ENCODE measurements at regions not wholly inside any gene's neighbourhood (a gene's known extent, or its start where the extent isn't known, plus 50 kb on each side); places are given as distances from the start of the nearest gene placed in this dataset.

DNA sequence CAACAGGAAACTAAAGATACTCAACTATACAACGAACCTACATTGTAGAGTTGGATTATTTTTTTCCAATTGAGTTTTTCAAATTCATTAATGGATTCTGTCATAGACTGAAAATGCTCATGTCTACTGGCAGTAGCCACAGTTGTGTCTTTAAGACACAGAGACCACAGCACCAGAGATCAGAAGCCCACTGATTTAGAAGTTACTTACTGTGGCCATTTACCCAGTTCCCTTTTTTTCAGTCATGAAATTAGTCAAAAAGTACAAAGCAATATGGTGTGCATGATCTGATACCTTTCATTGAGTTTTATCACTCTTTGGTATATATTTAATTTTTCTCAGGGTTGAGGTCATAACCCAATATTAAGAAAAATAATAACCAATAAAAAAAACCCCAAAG, 1640.2 kb upstream of the WWC1 start:
- H3K9ac ChIP-seq (ENCODE audit: low read length): no peak overlapping the region
- no peak overlapping the region for H2AFZ ChIP-seq (ENCODE audit: low read depth, low read length, severe bottlenecking)

GRCh38 chr5:166671811-166672210, 1619.6 kb upstream of the WWC1 start:
- H3K9me2 ChIP-seq (replicated peaks; ENCODE audit: insufficient read depth, low read length): no peaks in the 10 kb centered on the region
- no peaks in the 10 kb centered on the region for H3F3A ChIP-seq (ENCODE audit: insufficient read depth)
- H3K27me3 ChIP-seq (ENCODE audit: low read length): no peaks in the 10 kb centered on the region
- H3K79me2 ChIP-seq (ENCODE audit: insufficient read depth, low read length): no peaks in the 10 kb centered on the region
- H3K36me3 ChIP-seq (ENCODE audit: low read length): no peaks in the 10 kb centered on the region
- no peak overlapping the region for H3K9ac ChIP-seq (ENCODE audit: low read length)
- no peak overlapping the region for H2AFZ ChIP-seq (ENCODE audit: low read depth, low read length, severe bottlenecking)
- no peak overlapping the region for H3K4me3 ChIP-seq (ENCODE audit: insufficient read depth, low read length, poor library complexity, severe bottlenecking)
- H3K27ac ChIP-seq (ENCODE audit: low read depth, low read length): no peak overlapping the region
- no peaks in the 10 kb centered on the region for H4K20me1 ChIP-seq (ENCODE audit: low read depth, low read length)
- no peak overlapping the region for H3K4me2 ChIP-seq (ENCODE audit: low read depth, low read length, poor library complexity, severe bottlenecking)
- H3K9me3 ChIP-seq (ENCODE audit: insufficient read depth, low read length): no peaks in the 10 kb centered on the region
- no peak for TF ChIP-seq EZH2phosphoT487 (conservative IDR thresholded peaks at IDR 0.05; ENCODE audit: low read length)
- TF ChIP-seq, protein P1, sequence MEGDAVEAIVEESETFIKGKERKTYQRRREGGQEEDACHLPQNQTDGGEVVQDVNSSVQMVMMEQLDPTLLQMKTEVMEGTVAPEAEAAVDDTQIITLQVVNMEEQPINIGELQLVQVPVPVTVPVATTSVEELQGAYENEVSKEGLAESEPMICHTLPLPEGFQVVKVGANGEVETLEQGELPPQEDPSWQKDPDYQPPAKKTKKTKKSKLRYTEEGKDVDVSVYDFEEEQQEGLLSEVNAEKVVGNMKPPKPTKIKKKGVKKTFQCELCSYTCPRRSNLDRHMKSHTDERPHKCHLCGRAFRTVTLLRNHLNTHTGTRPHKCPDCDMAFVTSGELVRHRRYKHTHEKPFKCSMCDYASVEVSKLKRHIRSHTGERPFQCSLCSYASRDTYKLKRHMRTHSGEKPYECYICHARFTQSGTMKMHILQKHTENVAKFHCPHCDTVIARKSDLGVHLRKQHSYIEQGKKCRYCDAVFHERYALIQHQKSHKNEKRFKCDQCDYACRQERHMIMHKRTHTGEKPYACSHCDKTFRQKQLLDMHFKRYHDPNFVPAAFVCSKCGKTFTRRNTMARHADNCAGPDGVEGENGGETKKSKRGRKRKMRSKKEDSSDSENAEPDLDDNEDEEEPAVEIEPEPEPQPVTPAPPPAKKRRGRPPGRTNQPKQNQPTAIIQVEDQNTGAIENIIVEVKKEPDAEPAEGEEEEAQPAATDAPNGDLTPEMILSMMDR (IDR thresholded peaks at IDR 0.05; ENCODE audit: insufficient read depth, low read length, poor library complexity, severe bottlenecking): no peak

More for the DNA sequence above, 1640.2 kb upstream of the WWC1 start:
- H3K9me2 ChIP-seq (replicated peaks; ENCODE audit: insufficient read depth, low read length): no peaks in the 10 kb centered on the region
- TF ChIP-seq EZH2phosphoT487 (conservative IDR thresholded peaks at IDR 0.05; ENCODE audit: low read length): no peak
- TF ChIP-seq, protein P1 (IDR thresholded peaks at IDR 0.05; ENCODE audit: insufficient read depth, low read length, poor library complexity, severe bottlenecking): no peak
- no peaks in the 10 kb centered on the region for H3K36me3 ChIP-seq (ENCODE audit: low read length)
- no peaks in the 10 kb centered on the region for H3K9me3 ChIP-seq (ENCODE audit: insufficient read depth, low read length)
- H4K20me1 ChIP-seq (ENCODE audit: low read depth, low read length): no peaks in the 10 kb centered on the region
- no peak overlapping the region for H3K4me3 ChIP-seq (ENCODE audit: insufficient read depth, low read length, poor library complexity, severe bottlenecking)
- H3K4me2 ChIP-seq (ENCODE audit: low read depth, low read length, poor library complexity, severe bottlenecking): no peak overlapping the region
- H3F3A ChIP-seq (ENCODE audit: insufficient read depth): no peaks in the 10 kb centered on the region
- no peaks in the 10 kb centered on the region for H3K79me2 ChIP-seq (ENCODE audit: insufficient read depth, low read length)
- H3K27me3 ChIP-seq (ENCODE audit: low read length): no peaks in the 10 kb centered on the region
- H3K27ac ChIP-seq (ENCODE audit: low read depth, low read length): no peak overlapping the region

GRCh38 chr5:166672431-166672830, 1619.0 kb upstream of the WWC1 start:
- no peak overlapping the region for H3K27ac ChIP-seq (ENCODE audit: low read depth, low read length)
- TF ChIP-seq, protein P1 (IDR thresholded peaks at IDR 0.05; ENCODE audit: insufficient read depth, low read length, poor library complexity, severe bottlenecking): no peak
- no peak for TF ChIP-seq EZH2phosphoT487 (conservative IDR thresholded peaks at IDR 0.05; ENCODE audit: low read length)

More at GRCh38 chr5:166672431-166672830, 1619.0 kb upstream of the WWC1 start:
- Histone ChIP-seq H3K4me3 (ENCODE audit: insufficient read depth, low read length, poor library complexity, severe bottlenecking) (no peak overlapping the region), H3K27me3 (ENCODE audit: low read length) (no peaks in the 10 kb centered on the region), H3F3A (ENCODE audit: insufficient read depth) (no peaks in the 10 kb centered on the region), H3K9me2 (replicated peaks; ENCODE audit: insufficient read depth, low read length) (no peaks in the 10 kb centered on the region), H4K20me1 (ENCODE audit: low read depth, low read length) (no peaks in the 10 kb centered on the region), H3K36me3 (ENCODE audit: low read length) (no peaks in the 10 kb centered on the region), H3K9me3 (ENCODE audit: insufficient read depth, low read length) (no peaks in the 10 kb centered on the region), H3K79me2 (ENCODE audit: insufficient read depth, low read length) (no peaks in the 10 kb centered on the region), H3K4me2 (ENCODE audit: low read depth, low read length, poor library complexity, severe bottlenecking) (no peak overlapping the region), H3K9ac (ENCODE audit: low read length) (no peak overlapping the region), H2AFZ (ENCODE audit: low read depth, low read length, severe bottlenecking) (no peak overlapping the region)

All from SU-DHL-6 (cell line).